ENCODE measurements at regions not wholly inside any gene's neighbourhood (a gene's known extent, or its start where the extent isn't known, plus 50 kb on each side); places are given as distances from the start of the nearest gene placed in this dataset.

- no peak overlapping the region for H3K4me3 ChIP-seq (ENCODE audit: low read depth, poor library complexity, severe bottlenecking)
- WGBS, 2 donors: 40 to 63% methylated on average over 9 of the region's 9 CpGs
- no peak for TF ChIP-seq POLR2A (IDR thresholded peaks at IDR 0.05)
- no peak for TF ChIP-seq CTCF (IDR thresholded peaks at IDR 0.05)
- intact Hi-C loops (cut with DNase I; ENCODE audit: low total_unique reads): no loop called here
- no peak for DNase-seq (ENCODE audit: low spot score in 2 of 2)
Measured at GRCh38 chr19:32022044-32022640, 323.3 kb upstream of the ZNF507 start.

- DNase-seq (ENCODE audit: low spot score in 2 of 2): no peak
- intact Hi-C loops (cut with DNase I; ENCODE audit: low total_unique reads): no loop called here
- TF ChIP-seq POLR2A (IDR thresholded peaks at IDR 0.05): no peak
- no peak for TF ChIP-seq CTCF (IDR thresholded peaks at IDR 0.05)
- WGBS, 2 donors: 32 to 38% methylated on average over 29 of the region's 29 CpGs
- H3K4me3 ChIP-seq (ENCODE audit: low read depth, poor library complexity, severe bottlenecking): no peak overlapping the region
Measured at GRCh38 chr19:32022731-32023563, 322.5 kb upstream of the ZNF507 start.

- no peak overlapping the region for H3K4me3 ChIP-seq (ENCODE audit: low read depth, poor library complexity, severe bottlenecking)
- intact Hi-C loops (cut with DNase I; ENCODE audit: low total_unique reads): no loop called here
- DNase-seq (ENCODE audit: low spot score in 2 of 2): no peak
- TF ChIP-seq POLR2A (IDR thresholded peaks at IDR 0.05): no peak
- no peak for TF ChIP-seq CTCF (IDR thresholded peaks at IDR 0.05)
- WGBS, 2 donors: 39 to 49% methylated on average over 6 of the region's 6 CpGs
Measured at GRCh38 chr19:32023564-32023832, 321.9 kb upstream of the ZNF507 start.

GRCh38 chr19:32029235-32029634 lies 316.2 kb upstream of the ZNF507 start:
- no peak overlapping the region for H3K4me3 ChIP-seq (ENCODE audit: low read depth, poor library complexity, severe bottlenecking)
- 84 to 92% methylated on average over 6 of the region's 6 CpGs for whole genome bisulfite sequencing, 2 donors
- TF ChIP-seq CTCF (IDR thresholded peaks at IDR 0.05) (no peak), POLR2A (IDR thresholded peaks at IDR 0.05) (no peak)
- intact Hi-C loops (cut with DNase I; ENCODE audit: low total_unique reads): no loop called here
- DNase-seq (ENCODE audit: low spot score in 2 of 2): no peak

GRCh38 chr19:32032561-32032960 lies 312.8 kb upstream of the ZNF507 start:
- 51 to 58% methylated on average over 4 of the region's 4 CpGs for WGBS, 2 donors
- intact Hi-C loops (cut with DNase I; ENCODE audit: low total_unique reads): no loop called here
- no peak for DNase-seq (ENCODE audit: low spot score in 2 of 2)
- TF ChIP-seq CTCF (IDR thresholded peaks at IDR 0.05) (no peak), POLR2A (IDR thresholded peaks at IDR 0.05) (no peak)
- no peak overlapping the region for H3K4me3 ChIP-seq (ENCODE audit: low read depth, poor library complexity, severe bottlenecking)
